Left cardiac atrium (tissue), 4 donors: ENCODE measurements at regions not wholly inside any gene's neighbourhood (a gene's known extent, or its start where the extent isn't known, plus 50 kb on each side); places are given as distances from the start of the nearest gene placed in this dataset.

Source experiments
- ATAC-seq, 2 donors: fragments of 200-7000 bp; cut with Tn5 transposase; one replicate each; pipeline ENCODE4 v1.9.1; 2020; ENCODE audit warnings: mild to moderate bottlenecking in 2 of 2, moderate library complexity in 2 of 2
- DNase-seq: peaks from one replicate; pipeline ENCODE4 v3.0.0-alpha.2; 2020
- intact Hi-C, 2 donors: fragments of 100-400 bp; cut with DNase I; formaldehyde crosslinking; loops; one replicate each; pipeline versions ENCODE4 v1.14.1 to v1.15.1; 2022 to 2023
- donor health status: DM: no; HTN: yes; CAD: no.
- donor health status: DM: no; HTN: yes; CAD: no; lungs with severe emphysema.
- donor health status: DM: yes; HTN: yes; CAD: no.
- donor health status: Dilated cardiomyopathy.

DNA sequence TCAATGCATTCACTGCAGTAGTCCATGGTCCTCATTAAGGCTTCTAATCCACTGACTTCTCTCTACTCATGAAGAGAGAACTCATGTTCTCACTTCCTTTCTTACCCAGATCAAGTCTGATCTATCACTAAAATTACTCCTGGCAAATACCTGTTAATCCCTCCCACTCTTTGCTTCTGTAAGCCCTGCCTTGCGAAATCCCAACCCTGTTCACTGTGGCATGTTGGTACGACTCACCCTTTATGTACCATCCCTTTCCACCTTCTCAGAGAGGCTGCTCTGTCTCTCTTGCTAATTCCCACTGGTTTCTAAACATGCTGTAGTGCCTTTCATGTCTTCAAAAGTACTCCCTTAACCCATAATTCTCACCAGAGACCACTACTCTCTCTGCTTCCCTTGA, 272.2 kb upstream of the ACVR2A start:
- intact Hi-C loops: no loop called here

DNA sequence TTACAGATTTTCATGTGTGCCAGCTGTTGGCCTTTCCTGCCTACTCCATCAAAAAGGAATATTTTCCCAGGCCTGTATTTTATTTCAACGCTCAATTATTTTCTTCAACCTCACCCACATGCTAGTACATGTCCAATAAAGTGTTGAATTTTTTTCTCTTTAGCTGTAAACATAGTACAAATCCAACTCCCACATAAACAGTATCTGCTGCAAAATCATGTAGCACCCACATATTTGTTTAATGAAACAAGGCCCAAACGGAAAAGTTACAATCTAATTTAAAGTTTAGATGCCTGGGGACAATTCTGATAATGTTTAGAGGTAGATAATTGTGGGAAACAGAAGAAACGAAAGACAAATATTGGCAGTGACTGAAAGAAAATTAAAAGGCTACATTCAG, 275.4 kb upstream of the ACVR2A start:
- intact Hi-C loops: no loop called here
- ATAC-seq: no peak

More for the DNA sequence above, 272.2 kb upstream of the ACVR2A start:
- DNase-seq (no peak), ATAC-seq (no peak)

DNA sequence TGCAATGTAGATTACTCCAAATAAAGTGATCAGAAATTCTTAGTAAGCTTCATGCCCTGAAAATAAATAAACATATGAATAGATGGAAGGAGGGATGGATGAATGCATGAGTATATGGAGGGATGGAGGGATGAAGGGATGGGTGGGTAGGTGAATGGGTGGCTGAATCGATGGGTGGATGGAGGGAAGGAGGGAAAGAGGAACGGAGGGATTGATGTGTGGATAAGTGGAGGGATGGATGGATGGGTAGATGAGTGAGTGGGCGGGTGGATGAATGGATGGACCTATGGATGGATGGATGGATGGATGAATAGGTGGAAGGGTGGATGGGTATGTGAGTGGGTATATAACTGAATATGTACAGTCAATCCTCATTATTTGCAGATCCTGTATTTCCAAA, 276.7 kb upstream of the ACVR2A start:
- intact Hi-C loops: no loop called here
- ATAC-seq: no peak
- DNase-seq: no peak

More for the DNA sequence above, 275.4 kb upstream of the ACVR2A start:
- no peak for DNase-seq

DNA sequence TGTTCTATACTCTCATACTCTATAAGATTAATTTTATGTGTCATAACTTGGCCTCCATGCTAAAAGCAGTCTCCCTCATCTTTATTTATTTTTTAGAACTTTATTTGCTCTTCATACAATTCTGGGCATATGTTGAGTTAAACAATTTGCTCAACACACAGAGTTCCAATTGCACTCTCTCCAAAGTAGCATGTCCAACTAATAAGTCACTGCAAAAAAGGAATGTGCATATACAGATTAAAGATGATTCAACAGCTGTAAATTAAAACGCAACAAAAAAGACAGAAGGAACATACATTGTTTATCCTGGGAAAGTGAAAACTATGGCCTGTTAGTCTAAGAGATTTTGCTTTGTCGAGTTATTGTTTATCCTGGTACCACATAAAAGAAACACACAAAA, 277.7 kb upstream of the ACVR2A start:
- ATAC-seq (no peak), DNase-seq (no peak)
- intact Hi-C loops: no loop called here

DNA sequence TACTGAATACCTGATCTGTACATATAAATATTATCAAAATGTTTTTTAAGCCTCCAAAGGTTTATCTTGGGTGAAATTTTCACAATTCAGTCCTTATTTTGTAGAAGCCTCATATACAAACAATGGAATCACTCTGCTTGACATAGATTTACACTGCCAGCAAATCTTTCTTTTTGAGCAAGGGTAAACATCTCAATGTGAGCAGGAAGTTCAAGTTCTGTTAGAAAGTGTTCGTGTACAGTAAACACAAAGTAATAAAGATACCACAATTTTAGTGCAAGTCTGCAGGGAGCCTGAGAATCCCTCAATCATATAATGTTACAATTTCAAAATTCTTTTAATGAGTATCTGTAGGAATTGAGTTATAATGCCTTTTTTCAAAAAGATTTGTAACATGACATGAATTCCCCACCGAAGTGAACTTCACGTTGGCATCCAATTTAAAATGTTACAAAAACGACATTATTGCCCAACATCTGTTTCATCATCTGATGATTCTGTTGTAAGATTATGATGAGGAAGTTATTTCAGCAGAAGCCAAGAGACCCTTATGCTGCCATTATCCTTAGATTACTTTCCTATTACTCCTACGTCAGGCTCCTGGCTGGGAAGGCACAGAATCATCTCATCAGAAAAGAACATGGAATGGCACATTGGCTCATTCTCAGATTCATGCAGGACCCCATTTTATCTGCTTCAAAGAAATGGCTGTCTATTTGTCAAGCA, 283.9 kb upstream of the ACVR2A start:
- ATAC-seq (no peak), DNase-seq (no peak)
- intact Hi-C loops: no loop called here

DNA sequence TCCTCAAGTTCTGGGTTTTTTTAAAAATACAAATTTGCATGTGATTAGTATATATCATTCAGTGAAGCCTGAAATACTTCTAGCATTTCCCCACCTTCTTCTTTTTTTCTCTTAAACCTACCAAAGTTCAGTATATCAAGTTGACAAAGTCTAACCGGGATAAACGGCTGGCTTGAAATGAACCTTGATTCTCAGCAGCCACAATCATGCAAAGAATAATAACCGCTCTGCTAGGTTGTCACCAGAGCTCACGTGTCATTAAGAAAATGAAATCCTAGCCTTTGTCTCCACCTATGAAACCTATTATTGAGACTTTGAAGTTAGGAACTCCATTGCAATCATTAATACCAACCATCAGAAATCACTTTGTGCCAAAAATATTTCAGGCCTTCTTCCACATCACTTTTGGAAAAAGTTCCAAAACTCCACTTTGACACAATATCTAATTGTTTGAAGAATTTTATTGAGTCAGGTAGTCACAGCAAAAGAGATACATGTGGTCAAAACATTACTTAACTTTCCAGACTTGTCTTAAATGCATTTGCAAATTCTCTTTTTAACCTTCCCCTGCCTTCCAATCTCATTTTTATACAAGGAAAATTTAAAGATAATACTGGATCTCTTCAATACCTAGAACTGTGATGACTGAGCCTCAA, 285.6 kb upstream of the ACVR2A start:
- ATAC-seq: no peak
- intact Hi-C loops: no loop called here
- no peak for DNase-seq

DNA sequence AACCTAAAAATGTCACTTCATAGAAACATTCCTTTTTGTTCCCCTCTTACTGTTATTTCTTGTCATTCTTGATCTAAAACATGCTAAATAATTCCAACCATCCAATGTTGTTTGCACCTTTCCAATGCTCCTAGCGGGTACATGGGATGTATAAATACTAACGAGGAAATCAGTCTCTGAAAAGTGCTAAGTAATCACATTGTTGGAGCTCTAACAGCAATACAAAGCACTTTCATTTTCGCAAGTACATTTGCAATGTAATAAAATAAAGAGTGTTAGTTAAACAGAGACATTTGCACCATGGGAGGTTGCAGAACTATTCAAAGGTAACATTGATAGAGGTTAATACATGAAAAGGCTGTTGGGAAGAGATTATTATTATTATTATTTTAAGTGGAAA, 286.2 kb upstream of the ACVR2A start:
- intact Hi-C loops: no loop called here
- ATAC-seq (no peak), DNase-seq (no peak)

DNA sequence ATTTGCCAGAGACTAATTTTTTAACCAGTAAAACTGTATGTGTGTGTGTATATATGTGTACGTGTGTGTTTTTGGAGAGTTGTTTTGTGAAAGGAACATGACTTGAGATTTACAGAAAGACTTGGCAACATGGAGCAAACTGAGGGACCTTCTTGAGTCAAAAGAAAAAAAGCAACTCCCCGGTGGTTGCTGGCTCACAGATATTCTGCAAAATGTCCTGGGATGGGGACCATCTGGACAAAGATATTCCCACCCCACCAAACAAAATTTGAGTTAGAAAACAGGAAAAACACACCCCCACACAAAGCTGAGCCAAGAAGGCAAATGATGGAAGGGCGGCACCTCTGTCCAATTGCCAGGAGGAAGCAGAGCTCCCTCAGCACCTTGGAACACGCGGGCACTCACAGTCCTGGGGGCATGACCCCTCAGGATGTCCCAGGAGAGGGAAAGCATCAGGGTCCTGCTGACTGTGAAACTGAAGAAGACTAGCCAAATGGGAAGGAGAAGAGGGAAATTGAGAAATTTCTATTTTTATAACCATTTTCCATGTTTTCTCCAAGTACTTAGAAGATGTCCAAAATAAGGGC, 290.2 kb upstream of the ACVR2A start:
- ATAC-seq (peak; percentile 49 to 65), DNase-seq (peak; percentile 19)
- intact Hi-C loops: no loop called here

DNA sequence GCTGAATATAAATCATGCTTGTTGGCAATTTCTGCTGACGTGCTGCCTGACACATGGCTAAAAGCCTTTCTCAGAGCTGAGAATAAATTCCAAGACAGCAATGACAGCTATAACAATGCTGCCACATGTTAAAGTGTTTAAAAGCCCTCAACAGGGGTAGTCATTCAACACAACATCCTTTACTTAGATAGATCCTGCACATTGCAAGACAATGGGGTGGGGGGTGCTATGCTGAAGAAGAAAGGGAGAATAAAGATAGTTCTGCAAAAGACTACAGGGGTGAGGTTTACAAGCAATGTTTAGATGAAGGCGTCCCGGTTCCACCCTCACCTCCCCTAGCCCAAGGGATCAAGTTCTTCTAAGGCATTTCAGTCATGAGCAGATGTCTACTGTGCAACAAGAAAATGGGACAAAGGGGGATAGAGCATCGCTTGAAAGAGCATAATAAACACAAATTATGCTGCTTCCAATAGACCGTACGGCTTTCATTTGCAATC, 291.0 kb upstream of the ACVR2A start:
- intact Hi-C loops: no loop called here
- DNase-seq (no peak), ATAC-seq (peak; percentile 30 to 35)

DNA sequence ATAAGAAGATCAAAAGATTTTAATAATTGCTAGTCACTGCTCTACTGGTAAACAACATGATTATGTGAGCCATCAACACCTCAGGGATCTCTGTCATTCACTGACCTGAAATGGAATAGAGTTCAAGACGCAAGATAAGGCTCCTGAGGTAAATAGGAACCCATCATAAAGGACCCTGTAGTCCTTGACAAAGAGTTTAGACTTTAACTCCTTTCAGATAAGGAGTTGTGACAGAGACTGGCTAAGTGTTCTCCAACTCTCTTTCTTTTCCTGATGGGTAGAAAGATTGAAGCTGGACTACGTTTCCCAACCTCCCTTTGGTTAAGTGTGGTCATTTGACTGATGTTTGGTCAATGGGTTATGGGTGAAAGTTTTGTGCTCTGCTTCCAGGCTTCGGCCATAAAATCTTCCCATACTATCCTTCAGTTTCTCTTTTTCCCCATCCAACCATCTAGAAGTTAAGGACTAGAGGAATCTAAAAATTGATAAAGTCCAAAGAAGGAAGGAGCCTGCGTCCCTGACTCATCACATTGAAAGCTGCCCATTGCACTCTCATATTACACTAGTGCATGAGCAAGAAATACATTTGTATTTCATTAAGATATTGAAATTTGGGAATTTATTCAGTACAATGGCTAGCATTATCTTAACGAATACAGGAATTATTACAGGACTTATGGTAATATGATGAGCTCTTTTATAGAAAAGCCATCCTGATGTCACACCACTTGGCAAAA, 293.7 kb upstream of the ACVR2A start:
- intact Hi-C loops: no loop called here
- DNase-seq (no peak), ATAC-seq (no peak)

DNA sequence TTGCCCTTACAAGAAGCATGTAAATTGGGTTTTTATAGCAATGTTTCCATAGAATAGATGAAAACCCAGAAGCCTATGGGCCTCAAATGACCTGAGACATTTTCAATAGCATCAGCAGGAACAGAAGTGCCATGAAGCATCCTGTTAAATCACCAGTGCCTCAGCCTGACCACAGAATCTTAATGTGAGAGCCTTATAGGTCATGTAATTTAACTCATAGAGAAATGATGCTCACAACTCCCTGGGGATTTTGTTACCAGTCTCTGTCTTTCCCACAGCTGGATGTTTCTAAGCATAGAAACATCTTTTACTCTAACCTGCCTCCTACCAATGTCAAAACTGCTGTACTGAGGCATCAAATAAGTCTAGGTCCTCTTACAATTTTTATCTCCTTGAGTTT, 295.8 kb upstream of the ACVR2A start:
- DNase-seq (no peak), ATAC-seq (no peak)
- intact Hi-C loops: no loop called here

DNA sequence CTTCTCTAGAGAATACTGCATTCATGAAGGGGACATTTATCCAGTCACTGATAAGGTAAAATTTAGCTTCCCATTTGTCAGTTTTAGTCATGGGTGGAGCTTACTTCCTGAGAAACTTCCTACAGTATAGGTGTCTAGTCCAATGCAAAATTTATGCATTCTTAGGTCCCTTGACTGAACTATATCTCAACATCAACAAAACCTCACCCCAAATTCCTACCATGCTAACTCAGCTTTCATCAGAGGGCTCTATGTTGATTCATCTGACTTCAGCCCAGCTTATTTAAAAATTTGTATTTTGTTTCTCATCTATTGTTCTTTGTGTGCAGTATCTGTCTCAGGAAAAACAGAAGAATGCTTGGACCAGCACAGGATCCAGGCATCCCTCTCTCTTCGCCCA, 296.4 kb upstream of the ACVR2A start:
- ATAC-seq (no peak), DNase-seq (no peak)
- intact Hi-C loops: no loop called here

DNA sequence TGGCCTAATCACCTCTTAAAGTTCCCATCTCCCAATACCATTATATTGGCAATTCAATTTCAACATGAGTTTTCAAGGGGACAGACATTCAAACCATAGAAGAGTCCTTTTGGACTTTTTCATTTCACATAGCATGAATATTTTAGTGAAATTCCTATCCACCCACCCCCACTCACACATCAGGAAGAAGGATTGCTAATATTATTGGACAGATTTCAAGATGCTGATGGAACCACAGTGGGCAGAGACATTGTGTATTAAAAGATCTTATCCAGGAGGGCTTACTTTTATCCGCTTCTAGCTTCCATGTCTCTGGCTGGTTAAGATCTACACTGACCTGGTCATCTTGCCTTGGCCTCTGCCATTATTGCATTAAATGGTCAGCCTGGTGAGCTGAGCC, 297.4 kb upstream of the ACVR2A start:
- intact Hi-C loops: no loop called here

DNA sequence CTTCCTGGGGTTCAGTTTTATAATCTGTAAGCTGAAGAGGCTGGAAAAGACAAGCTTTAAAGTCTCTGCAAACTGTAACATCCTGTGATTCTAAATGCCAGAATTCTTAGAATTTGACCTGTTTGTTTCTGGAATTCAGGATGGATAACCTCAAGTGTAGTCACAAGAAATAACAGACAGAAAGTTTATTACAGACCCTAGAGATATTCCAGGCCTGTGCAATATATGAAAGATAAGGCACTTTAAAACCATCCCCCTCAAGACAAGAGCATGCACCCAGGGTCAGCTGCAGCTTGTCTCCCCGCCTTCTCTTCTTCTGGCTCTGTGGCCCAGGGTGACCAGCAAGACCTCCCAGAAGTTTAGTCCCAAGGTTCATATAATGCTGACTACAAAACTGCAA, 298.7 kb upstream of the ACVR2A start:
- DNase-seq (no peak), ATAC-seq (no peak)
- intact Hi-C loops: no loop called here

More for the DNA sequence above, 297.4 kb upstream of the ACVR2A start:
- DNase-seq (no peak), ATAC-seq (no peak)

DNA sequence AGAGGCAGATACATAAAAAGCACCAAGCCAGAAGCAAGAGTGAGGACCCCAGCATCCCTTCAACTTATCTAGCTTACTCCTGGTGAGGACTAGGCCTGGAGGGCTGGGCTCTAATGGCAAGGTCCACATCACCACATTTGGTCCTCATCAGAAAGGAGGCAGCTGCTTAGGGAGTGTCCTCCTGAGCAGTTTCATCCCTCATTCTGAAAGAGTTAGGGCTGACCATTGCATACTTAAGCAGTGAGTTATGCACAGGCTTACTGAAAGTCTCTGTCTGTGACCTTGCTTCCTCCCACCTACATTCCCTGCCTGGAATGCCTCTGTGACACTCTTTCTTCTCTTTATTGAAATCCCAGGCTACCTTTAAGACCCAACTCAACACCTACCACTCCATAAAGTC, 301.8 kb upstream of the ACVR2A start:
- ATAC-seq: no peak

DNA sequence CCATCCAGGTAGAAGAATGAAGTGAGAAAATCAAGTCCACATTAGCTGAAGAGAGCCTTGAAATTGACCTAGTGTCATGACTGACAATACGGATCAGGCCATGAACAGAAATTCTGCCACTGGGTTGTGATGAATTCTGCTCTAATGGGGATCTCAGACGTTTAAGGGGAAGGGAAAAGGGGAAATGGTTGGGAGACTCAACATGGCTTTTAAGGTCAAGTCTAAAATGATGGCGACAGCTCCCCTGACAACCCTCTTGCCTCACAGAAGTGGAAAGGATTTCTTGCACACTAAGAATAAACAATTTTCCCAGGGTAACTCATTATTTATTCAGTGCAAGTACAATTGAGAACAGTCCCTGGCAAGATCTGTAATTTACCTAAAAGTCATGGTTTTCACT, 302.5 kb upstream of the ACVR2A start:
- intact Hi-C loops: no loop called here
- DNase-seq (no peak), ATAC-seq (no peak)

More for the DNA sequence above, 301.8 kb upstream of the ACVR2A start:
- intact Hi-C loops: no loop called here
- DNase-seq: no peak

DNA sequence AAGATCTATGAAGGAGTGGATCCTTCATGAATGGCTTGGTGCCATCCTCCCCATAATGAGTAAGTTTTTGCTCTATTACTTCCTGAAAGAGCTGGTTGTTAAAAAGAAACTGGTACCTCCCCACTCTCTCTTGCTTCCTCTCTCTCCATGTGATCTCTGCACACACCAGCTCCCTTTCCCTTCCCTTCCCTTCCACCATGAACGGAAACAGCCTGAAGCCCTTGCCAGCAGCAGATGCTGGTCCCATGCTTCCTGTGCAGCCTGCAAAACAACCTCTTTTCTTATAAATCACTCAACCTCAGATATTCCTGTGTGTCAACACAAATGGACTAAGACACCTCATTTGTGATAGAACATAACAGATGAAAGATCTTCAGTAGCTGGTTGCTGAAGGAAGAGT, 303.5 kb upstream of the ACVR2A start:
- no peak for ATAC-seq
- intact Hi-C loops: no loop called here

DNA sequence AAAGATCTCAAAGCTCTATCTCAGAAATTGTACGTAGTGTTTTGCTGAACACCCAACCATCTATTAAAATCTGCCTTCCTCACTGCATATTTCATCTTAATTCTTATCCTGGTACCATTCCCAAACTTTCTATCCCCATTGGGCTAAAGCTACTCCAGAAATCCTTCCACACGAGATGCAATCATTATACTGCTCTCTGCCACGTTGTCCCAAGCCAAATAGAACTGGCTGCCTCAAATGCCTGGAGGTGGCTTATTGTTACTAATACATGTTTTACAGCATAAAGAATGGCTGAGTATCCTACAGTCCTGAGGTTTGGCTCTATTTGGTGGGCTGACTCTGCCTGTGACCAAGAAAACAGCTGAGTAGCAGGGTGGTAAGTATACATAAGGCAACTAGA, 306.0 kb upstream of the ACVR2A start:
- DNase-seq (no peak), ATAC-seq (no peak)
- intact Hi-C loops: no loop called here

More for the DNA sequence above, 303.5 kb upstream of the ACVR2A start:
- DNase-seq: no peak

DNA sequence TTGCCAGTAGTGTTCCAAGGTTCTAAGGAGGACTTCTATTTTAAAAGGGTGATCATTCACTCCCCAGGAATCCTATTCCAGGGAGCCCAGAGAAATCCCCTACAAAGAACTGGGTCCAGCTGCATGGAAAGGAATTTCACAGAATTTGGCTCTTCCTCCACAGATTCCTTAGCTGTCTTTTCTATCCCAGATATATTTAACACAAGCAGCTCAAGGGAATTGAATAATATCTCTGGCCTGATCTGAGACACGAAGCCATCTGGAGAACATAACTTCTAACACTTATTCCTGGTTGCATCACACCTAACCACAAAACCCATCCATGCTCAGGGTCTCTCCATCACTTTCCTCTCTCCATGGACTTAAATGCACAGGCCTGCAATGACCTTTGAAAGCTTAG, 306.7 kb upstream of the ACVR2A start:
- DNase-seq: no peak
- no peak for ATAC-seq
- intact Hi-C loops: no loop called here

DNA sequence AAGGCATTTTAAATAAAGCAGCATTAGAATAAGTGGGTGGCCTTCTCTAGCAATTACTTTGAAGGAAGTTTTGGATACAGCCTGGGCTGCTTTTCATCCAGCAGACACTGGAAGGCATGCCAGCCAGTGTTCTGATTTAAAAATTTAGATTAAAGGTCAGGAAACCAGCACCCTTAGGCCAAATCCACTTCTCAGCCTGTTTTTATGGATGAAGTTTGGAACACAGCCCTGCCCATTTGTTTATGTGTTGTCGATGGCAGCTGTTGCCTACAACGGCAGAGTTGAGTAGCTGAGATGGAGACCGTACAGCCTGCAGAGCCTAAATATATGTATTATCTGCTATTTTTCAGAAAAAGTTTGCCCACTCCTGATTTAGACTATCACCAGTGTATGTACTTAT, 313.6 kb upstream of the ACVR2A start:
- intact Hi-C loops: no loop called here
- no peak for ATAC-seq

More for the DNA sequence above, 313.6 kb upstream of the ACVR2A start:
- DNase-seq: no peak
